Activated B cell treated with CpG ODN at 0.5 μM for 24 hours (primary cell): ENCODE measurements at regions not wholly inside any gene's neighbourhood (a gene's known extent, or its start where the extent isn't known, plus 50 kb on each side); places are given as distances from the start of the nearest gene placed in this dataset.
"Not testable (repeated sequence)": the region's sequence is repeated elsewhere in the genome, so short reads cannot be mapped to it uniquely, and the experiment has no call there.

Source experiments
- ATAC-seq: fragments of 200-7000 bp; cut with Tn5 transposase; one replicate; pipeline ENCODE4 v1.10.0; 2021; ENCODE audit warnings: low read depth, mild to moderate bottlenecking, moderate library complexity
- CTCF ChIA-PET: fragments of 350-600 bp; sonication (Branson Sonifier 250); formaldehyde crosslinking; loops from one replicate; lab custom pipeline; 2021; ENCODE audit warnings: antibody characterized with exemption; lab: Charles Lee
- POLR2A ChIA-PET: fragments of 350-600 bp; sonication (Branson Sonifier 250); formaldehyde crosslinking; loops from one replicate; lab custom pipeline; 2021; ENCODE audit warnings: antibody characterized with exemption; lab: Charles Lee
- DNase-seq: peaks from one replicate; pipeline ENCODE4 v3.0.0; 2022
- H3K27ac Mint-ChIP-seq: one replicate; pipeline ENCODE4 v1.8.0; 2020; ENCODE audit warnings: mixed read lengths
- H3K27me3 Mint-ChIP-seq: one replicate; pipeline ENCODE4 v1.8.0; 2021; ENCODE audit warnings: mixed read lengths
- H3K36me3 Mint-ChIP-seq: one replicate; pipeline ENCODE4 v1.8.0; 2021; ENCODE audit warnings: low read depth, mixed read lengths
- H3K4me1 Mint-ChIP-seq: one replicate; pipeline ENCODE4 v1.8.0; 2021; ENCODE audit warnings: mixed read lengths
- H3K4me3 Mint-ChIP-seq: one replicate; pipeline ENCODE4 v1.8.0; 2020; ENCODE audit warnings: mild to moderate bottlenecking, mixed read lengths
- H3K9me3 Mint-ChIP-seq: one replicate; pipeline ENCODE4 v1.8.0; 2020; ENCODE audit warnings: mixed read lengths
- intact Hi-C: fragments of 100-400 bp; cut with micrococcal nuclease; formaldehyde crosslinking; loops from one replicate; pipeline ENCODE4 v1.15.1; 2024
- TF ChIP-seq, protein P1 (sequence below): fragments of 200-600 bp; IDR thresholded peaks from one replicate; pipeline ENCODE4 v1.8.0; 2022; ENCODE audit warnings: antibody characterized with exemption, mild to moderate bottlenecking

DNA sequence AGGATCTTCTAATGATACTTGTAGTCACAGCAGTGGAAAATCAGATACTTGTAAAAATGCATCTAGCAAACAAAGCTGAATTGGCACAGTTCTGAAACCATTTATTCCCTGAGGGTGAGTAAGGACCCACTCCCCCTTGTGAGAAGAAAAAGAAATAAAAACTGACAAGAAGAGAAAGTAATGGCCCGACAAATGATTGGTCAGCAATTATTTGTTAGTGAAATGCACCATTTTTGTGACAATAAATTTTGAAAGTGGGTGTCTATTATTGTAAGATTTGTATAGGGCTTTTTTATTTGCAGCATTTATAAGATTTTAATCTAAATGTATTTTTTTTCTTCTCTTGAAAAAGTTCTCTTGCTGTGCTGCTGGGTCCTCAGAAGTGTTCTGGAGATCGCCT is 600.8 kb downstream of the STK39 start:
- H3K36me3 Mint-ChIP-seq: no peaks in the 10 kb centered on the region
- no peak overlapping the region for H3K27ac Mint-ChIP-seq
- no peaks in the 10 kb centered on the region for H3K27me3 Mint-ChIP-seq
- ATAC-seq (no peak), DNase-seq (no peak)
- H3K9me3 Mint-ChIP-seq: no peaks in the 10 kb centered on the region
- ChIA-PET POLR2A (no interaction called here), CTCF (no interaction called here)
- H3K4me3 Mint-ChIP-seq: no peak overlapping the region
- TF ChIP-seq, protein P1, sequence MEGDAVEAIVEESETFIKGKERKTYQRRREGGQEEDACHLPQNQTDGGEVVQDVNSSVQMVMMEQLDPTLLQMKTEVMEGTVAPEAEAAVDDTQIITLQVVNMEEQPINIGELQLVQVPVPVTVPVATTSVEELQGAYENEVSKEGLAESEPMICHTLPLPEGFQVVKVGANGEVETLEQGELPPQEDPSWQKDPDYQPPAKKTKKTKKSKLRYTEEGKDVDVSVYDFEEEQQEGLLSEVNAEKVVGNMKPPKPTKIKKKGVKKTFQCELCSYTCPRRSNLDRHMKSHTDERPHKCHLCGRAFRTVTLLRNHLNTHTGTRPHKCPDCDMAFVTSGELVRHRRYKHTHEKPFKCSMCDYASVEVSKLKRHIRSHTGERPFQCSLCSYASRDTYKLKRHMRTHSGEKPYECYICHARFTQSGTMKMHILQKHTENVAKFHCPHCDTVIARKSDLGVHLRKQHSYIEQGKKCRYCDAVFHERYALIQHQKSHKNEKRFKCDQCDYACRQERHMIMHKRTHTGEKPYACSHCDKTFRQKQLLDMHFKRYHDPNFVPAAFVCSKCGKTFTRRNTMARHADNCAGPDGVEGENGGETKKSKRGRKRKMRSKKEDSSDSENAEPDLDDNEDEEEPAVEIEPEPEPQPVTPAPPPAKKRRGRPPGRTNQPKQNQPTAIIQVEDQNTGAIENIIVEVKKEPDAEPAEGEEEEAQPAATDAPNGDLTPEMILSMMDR: no peak
- intact Hi-C loops: no loop called here
- H3K4me1 Mint-ChIP-seq: no peaks in the 10 kb centered on the region

DNA sequence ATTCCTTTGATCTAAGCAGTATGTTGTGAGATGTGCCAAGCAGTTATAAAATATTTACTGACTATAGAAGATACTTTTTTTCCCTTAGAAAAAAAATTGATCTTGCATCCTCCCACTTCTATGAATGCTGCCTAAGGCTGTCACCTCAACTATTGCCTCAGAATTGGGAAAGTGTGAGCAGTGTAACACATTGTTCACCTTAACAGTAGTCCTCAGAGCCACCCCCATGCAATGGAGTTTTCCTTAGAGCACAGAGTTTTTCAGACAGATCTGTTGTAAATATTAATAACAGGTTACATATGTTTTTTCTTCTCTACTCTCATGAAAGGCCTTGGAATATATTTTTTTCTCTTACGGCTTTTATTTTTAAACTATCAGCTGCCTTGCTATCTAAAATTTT is 607.3 kb downstream of the STK39 start:
- Mint-ChIP-seq H3K4me3 (no peak overlapping the region), H3K27ac (no peak overlapping the region), H3K27me3 (no peaks in the 10 kb centered on the region), H3K9me3 (peaks cover 4% of the 10 kb centered on the region), H3K36me3 (no peaks in the 10 kb centered on the region), H3K4me1 (no peaks in the 10 kb centered on the region)
- intact Hi-C loops: no loop called here
- ChIA-PET CTCF (no interaction called here), POLR2A (no interaction called here)
- ATAC-seq (no peak), DNase-seq (no peak)
- TF ChIP-seq, protein P1: no peak

DNA sequence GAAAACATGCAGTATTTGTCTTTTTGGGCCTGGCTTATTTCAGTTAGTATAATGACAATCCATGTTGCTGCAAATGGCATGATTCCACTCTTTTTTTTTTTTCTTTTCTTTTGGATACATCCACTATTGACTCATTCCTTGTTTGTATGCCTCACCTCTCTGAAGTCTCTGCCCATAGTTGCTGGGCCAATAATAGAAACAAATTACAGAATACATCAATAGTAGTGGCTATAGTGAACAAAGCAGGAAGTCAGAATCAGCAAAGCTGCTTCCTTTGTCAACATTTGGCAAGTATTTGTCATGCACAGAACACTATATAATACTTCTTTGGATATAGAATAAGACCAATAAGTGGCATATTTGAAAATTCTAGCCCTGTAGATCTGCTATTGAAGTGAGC is 609.7 kb downstream of the STK39 start:
- no peak overlapping the region for H3K4me3 Mint-ChIP-seq
- DNase-seq: no peak
- no peaks in the 10 kb centered on the region for H3K4me1 Mint-ChIP-seq
- no peaks in the 10 kb centered on the region for H3K27me3 Mint-ChIP-seq
- POLR2A ChIA-PET: no interaction called here
- H3K9me3 Mint-ChIP-seq: peaks cover 5% of the 10 kb centered on the region
- ATAC-seq: no peak
- H3K27ac Mint-ChIP-seq: no peak overlapping the region
- TF ChIP-seq, protein P1: no peak
- CTCF ChIA-PET: no interaction called here
- intact Hi-C loops: no loop called here
- H3K36me3 Mint-ChIP-seq: no peaks in the 10 kb centered on the region

DNA sequence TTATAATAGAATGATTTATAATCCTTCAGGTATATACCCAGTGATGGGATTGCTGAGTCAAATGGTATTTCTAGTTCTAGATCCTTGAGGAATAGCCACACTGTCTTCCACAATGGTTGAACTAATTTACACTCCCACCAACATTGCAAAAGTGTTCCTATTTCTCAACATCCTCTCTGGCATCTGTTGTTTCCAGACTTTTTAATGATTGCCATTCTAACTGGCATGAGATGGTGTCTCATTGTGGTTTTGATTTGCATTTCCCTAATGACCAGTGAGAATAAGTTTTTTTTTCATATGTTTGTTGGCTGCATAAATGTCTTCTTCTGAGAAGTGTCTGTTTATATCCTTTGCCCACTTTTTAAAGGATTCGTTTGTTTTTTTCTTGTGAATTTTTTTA is 615.1 kb downstream of the STK39 start:
- H3K36me3 Mint-ChIP-seq, ATAC-seq, H3K9me3 Mint-ChIP-seq, H3K4me1 Mint-ChIP-seq, CTCF ChIA-PET, DNase-seq, intact Hi-C loops, H3K4me3 Mint-ChIP-seq, POLR2A ChIA-PET, H3K27me3 Mint-ChIP-seq, H3K27ac Mint-ChIP-seq: not testable (repeated sequence)

DNA sequence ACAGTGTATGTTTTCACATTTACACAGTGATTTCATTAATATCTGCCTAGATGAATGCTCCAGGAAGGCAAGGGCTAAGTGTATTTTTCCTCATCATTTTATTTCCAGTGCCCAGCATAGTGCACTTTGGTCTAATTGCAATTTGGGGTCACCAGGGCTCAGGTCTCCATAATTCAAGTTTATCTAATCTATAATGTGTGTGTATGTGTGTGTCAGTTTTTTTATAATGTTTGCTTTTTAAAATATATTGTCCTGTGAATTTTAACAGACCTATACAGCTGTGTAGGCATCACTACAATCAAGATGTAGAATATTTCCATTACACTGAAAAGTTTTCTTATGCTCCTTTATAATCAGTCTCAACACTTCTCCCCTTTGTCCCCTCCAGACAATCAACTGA is 620.4 kb downstream of the STK39 start:
- CTCF ChIA-PET: no interaction called here
- Mint-ChIP-seq H3K9me3 (peaks cover 2% of the 10 kb centered on the region), H3K4me3 (no peak overlapping the region), H3K4me1 (no peaks in the 10 kb centered on the region), H3K27ac (no peak overlapping the region), H3K36me3 (no peaks in the 10 kb centered on the region), H3K27me3 (no peaks in the 10 kb centered on the region)
- POLR2A ChIA-PET: no interaction called here
- intact Hi-C loops: no loop called here
- TF ChIP-seq, protein P1: no peak
- DNase-seq (no peak), ATAC-seq (no peak)

DNA sequence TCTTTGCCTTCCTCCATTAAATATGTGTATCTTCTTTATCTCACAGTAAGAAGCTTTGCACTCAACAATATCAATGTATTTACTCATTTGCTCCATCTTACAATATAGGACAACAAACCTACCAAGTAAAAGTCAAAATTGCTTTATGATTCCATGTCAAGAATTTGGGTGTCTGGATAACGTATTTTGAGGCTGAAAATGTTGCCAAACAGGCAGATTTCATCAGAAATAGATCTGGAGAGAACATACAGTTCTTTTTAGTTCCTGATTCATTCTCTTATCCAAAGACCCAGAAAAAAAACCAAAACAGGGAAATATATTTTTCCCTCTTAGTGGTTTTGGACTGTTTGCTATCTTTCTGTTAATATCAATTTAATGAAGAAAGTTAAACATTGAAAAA is 621.1 kb downstream of the STK39 start:
- ChIA-PET POLR2A (no interaction called here), CTCF (no interaction called here)
- H3K27me3 Mint-ChIP-seq: no peaks in the 10 kb centered on the region
- no peak overlapping the region for H3K27ac Mint-ChIP-seq
- no peaks in the 10 kb centered on the region for H3K4me1 Mint-ChIP-seq
- H3K4me3 Mint-ChIP-seq: no peak overlapping the region
- TF ChIP-seq, protein P1: no peak
- intact Hi-C loops: no loop called here
- no peak for DNase-seq
- peaks cover 4% of the 10 kb centered on the region for H3K9me3 Mint-ChIP-seq
- no peaks in the 10 kb centered on the region for H3K36me3 Mint-ChIP-seq
- no peak for ATAC-seq
